CD14-positive monocyte (primary cell): ENCODE measurements at regions not wholly inside any gene's neighbourhood (a gene's known extent, or its start where the extent isn't known, plus 50 kb on each side); places are given as distances from the start of the nearest gene placed in this dataset.

Experiments
- DNase-seq, 3 donors: peaks; one replicate each; pipeline ENCODE4 v3.0.0-alpha.2; 2011 to 2022
- H2AFZ ChIP-seq: 2 replicates; pipeline ENCODE4 v1.6.0; 2012; ENCODE audit warnings: mild to moderate bottlenecking, low read depth, low read length, inconsistent platforms; ENCODE audit not compliant: insufficient read depth, poor library complexity, severe bottlenecking
- H3K27ac ChIP-seq, 2 donors: 1 replicate in 1 of 2; 2 replicates in 1 of 2; pipeline ENCODE4 v1.5.1; 2012 to 2013; ENCODE audit warnings: low read length in 2 of 2, control low read depth in 1 of 2, inconsistent platforms in 1 of 2, low read depth in 1 of 2, mild to moderate bottlenecking in 1 of 2
- H3K27me3 ChIP-seq, 2 donors: one replicate each; pipeline versions ENCODE4 v1.6.0 to v1.6.1; 2011 to 2013; ENCODE audit warnings: low read length in 2 of 2; ENCODE audit not compliant: control insufficient read depth in 2 of 2, insufficient read depth in 2 of 2
- H3K36me3 ChIP-seq, 2 donors: replicated peaks in 1 of 2; 1 replicate in 1 of 2; 2 replicates in 1 of 2; pipeline versions ENCODE4 v1.5.1 to v1.6.1; 2012 to 2013; ENCODE audit warnings: low read length in 2 of 2, control low read depth in 1 of 2, inconsistent platforms in 1 of 2, mild to moderate bottlenecking in 1 of 2; ENCODE audit not compliant: insufficient read depth in 2 of 2, control insufficient read depth in 1 of 2
- H3K4me1 ChIP-seq, 2 donors: 1 replicate in 1 of 2; 2 replicates in 1 of 2; pipeline versions ENCODE4 v1.5.1 to v1.6.1; 2012 to 2013; ENCODE audit warnings: low read length in 2 of 2, control low read depth in 1 of 2, inconsistent platforms in 1 of 2, mild to moderate bottlenecking in 1 of 2, moderate library complexity in 1 of 2; ENCODE audit not compliant: insufficient read depth in 2 of 2, control insufficient read depth in 1 of 2
- H3K4me2 ChIP-seq: replicated peaks from 2 replicates; pipeline ENCODE3; 2012; ENCODE audit warnings: low read length, moderate library complexity, mild to moderate bottlenecking; ENCODE audit not compliant: poor library complexity, severe bottlenecking; ENCODE audit errors: extremely low read depth
- H3K4me3 ChIP-seq, 3 experiments: fragments of 200-600 bp in 1 of 3; sonication (generic) in 1 of 3; replicated peaks in 1 of 3; 1 replicate in 2 of 3; 2 replicates in 1 of 3; pipeline ENCODE4 v1.5.1; 2011 to 2013; ENCODE audit warnings: low read length in 3 of 3, mild to moderate bottlenecking in 3 of 3, control low read depth in 2 of 3, low read depth in 2 of 3, inconsistent platforms in 1 of 3, moderate library complexity in 1 of 3
- H3K79me2 ChIP-seq: 2 replicates; pipeline ENCODE4 v1.6.0; 2012; ENCODE audit warnings: mild to moderate bottlenecking, control low read depth, inconsistent platforms, low read length, moderate library complexity; ENCODE audit not compliant: insufficient read depth
- H3K9ac ChIP-seq: 2 replicates; pipeline ENCODE4 v1.6.0; 2017; ENCODE audit warnings: low read length, mild to moderate bottlenecking; ENCODE audit not compliant: insufficient read depth, poor library complexity, severe bottlenecking
- H3K9me3 ChIP-seq, 2 donors: replicated peaks in 1 of 2; 1 replicate in 1 of 2; 2 replicates in 1 of 2; pipeline versions ENCODE4 v1.5.1 to v1.6.1; 2012 to 2013; ENCODE audit warnings: low read length in 2 of 2, control low read depth in 1 of 2; ENCODE audit not compliant: control insufficient read depth in 1 of 2, insufficient read depth in 1 of 2
- H4K20me1 ChIP-seq: 2 replicates; pipeline ENCODE4 v1.6.0; 2012; ENCODE audit warnings: mild to moderate bottlenecking, low read length, control low read depth, moderate library complexity; ENCODE audit not compliant: insufficient read depth
- H3K27ac Mint-ChIP-seq, 7 donors: one replicate each; pipeline ENCODE4 v1.8.0; 2020; ENCODE audit warnings: mild to moderate bottlenecking in 7 of 7, mixed read lengths in 7 of 7, moderate library complexity in 6 of 7, inconsistent platforms in 2 of 7
- H3K27me3 Mint-ChIP-seq, 3 donors: one replicate each; pipeline ENCODE4 v1.8.0; 2021 to 2022; ENCODE audit warnings: low read depth in 3 of 3, mild to moderate bottlenecking in 3 of 3, mixed read lengths in 3 of 3, moderate library complexity in 3 of 3, inconsistent platforms in 1 of 3
- H3K36me3 Mint-ChIP-seq, 2 donors: one replicate each; pipeline ENCODE4 v1.8.0; 2020; ENCODE audit warnings: mixed read lengths in 2 of 2, inconsistent platforms in 1 of 2, mild to moderate bottlenecking in 1 of 2
- H3K4me1 Mint-ChIP-seq: one replicate; pipeline ENCODE4 v1.8.0; 2020; ENCODE audit warnings: mild to moderate bottlenecking, mixed read lengths
- H3K4me3 Mint-ChIP-seq, 2 donors: one replicate each; pipeline ENCODE4 v1.8.0; 2020; ENCODE audit warnings: mild to moderate bottlenecking in 2 of 2, mixed read lengths in 2 of 2, moderate library complexity in 1 of 2
- H3K9me3 Mint-ChIP-seq, 7 donors: one replicate each; pipeline ENCODE4 v1.8.0; 2020 to 2022; ENCODE audit warnings: mixed read lengths in 7 of 7, mild to moderate bottlenecking in 6 of 7, moderate library complexity in 6 of 7, inconsistent platforms in 2 of 7
- WGBS: methylation state at CpG from one replicate; pipeline ENCODE4 v1.1.5; 2013; ENCODE audit warnings: missing lambda C conversion rate; ENCODE audit not compliant: insufficient coverage; 5-methylcytosine and 5-hydroxymethylcytosine counted together
- intact Hi-C, 2 donors: fragments of 100-400 bp; cut with micrococcal nuclease; formaldehyde crosslinking; loops; one replicate each; pipeline versions ENCODE4 v1.15.0 to v1.15.1; 2023
- TF ChIP-seq, protein P1 (sequence below): fragments of 200-600 bp; IDR thresholded peaks from one replicate; pipeline ENCODE4 v1.8.0; 2022; ENCODE audit warnings: antibody characterized with exemption, mild to moderate bottlenecking

- H3K36me3 ChIP-seq = no peaks in the 10 kb centered on the region
- 93% methylated on average over 5 of the region's 9 CpGs for WGBS
- no peaks in the 10 kb centered on the region for H3K79me2 ChIP-seq
- peaks cover 0 to 6% (median 4%) of the 10 kb centered on the region in 3 donors for H3K27me3 Mint-ChIP-seq
- peaks cover 0 to 4% (median 0%) of the 10 kb centered on the region in 7 donors for H3K9me3 Mint-ChIP-seq
- peaks cover 0 to 3% of the 10 kb centered on the region in 2 donors for H3K9me3 ChIP-seq
- no peaks in the 10 kb centered on the region for H3K4me1 ChIP-seq
- no peak overlapping the region for H3K9ac ChIP-seq
- no peak for DNase-seq
- TF ChIP-seq, protein P1, sequence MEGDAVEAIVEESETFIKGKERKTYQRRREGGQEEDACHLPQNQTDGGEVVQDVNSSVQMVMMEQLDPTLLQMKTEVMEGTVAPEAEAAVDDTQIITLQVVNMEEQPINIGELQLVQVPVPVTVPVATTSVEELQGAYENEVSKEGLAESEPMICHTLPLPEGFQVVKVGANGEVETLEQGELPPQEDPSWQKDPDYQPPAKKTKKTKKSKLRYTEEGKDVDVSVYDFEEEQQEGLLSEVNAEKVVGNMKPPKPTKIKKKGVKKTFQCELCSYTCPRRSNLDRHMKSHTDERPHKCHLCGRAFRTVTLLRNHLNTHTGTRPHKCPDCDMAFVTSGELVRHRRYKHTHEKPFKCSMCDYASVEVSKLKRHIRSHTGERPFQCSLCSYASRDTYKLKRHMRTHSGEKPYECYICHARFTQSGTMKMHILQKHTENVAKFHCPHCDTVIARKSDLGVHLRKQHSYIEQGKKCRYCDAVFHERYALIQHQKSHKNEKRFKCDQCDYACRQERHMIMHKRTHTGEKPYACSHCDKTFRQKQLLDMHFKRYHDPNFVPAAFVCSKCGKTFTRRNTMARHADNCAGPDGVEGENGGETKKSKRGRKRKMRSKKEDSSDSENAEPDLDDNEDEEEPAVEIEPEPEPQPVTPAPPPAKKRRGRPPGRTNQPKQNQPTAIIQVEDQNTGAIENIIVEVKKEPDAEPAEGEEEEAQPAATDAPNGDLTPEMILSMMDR = no peak
- H3K4me2 ChIP-seq = no peak overlapping the region
- no peak overlapping the region for H3K27ac Mint-ChIP-seq
- H4K20me1 ChIP-seq = no peaks in the 10 kb centered on the region
- H3K27ac ChIP-seq = no peak overlapping the region
- H3K36me3 Mint-ChIP-seq = no peaks in the 10 kb centered on the region
- intact Hi-C loops = no loop called here
- H3K27me3 ChIP-seq = no peaks in the 10 kb centered on the region
- H3K4me3 ChIP-seq = no peak overlapping the region
- H3K4me1 Mint-ChIP-seq = peaks cover 6% of the 10 kb centered on the region
- H3K4me3 Mint-ChIP-seq = no peak overlapping the region
- H2AFZ ChIP-seq = no peak overlapping the region
These were observed 257.9 kb downstream of the BCL11A start for GRCh38 chr2:60295636-60295962.

GRCh38 chr2:60294901-60295635 lies 258.4 kb downstream of the BCL11A start:
- Mint-ChIP-seq H3K27ac (peak overlapping the region in 1 of 7 donors; percentile 63), H3K27me3 (peaks cover 0 to 6% (median 4%) of the 10 kb centered on the region in 3 donors), H3K4me3 (no peak overlapping the region), H3K4me1 (peaks cover 6% of the 10 kb centered on the region), H3K36me3 (no peaks in the 10 kb centered on the region), H3K9me3 (peaks cover 0 to 4% (median 0%) of the 10 kb centered on the region in 7 donors)
- TF ChIP-seq, protein P1 = no peak
- 94% methylated on average over 20 of the region's 20 CpGs for WGBS
- Histone ChIP-seq H3K27ac (no peak overlapping the region), H3K36me3 (no peaks in the 10 kb centered on the region), H2AFZ (no peak overlapping the region), H3K9ac (no peak overlapping the region), H3K9me3 (peaks cover 0 to 3% of the 10 kb centered on the region in 2 donors), H3K4me2 (no peak overlapping the region), H3K4me1 (no peaks in the 10 kb centered on the region), H4K20me1 (no peaks in the 10 kb centered on the region), H3K27me3 (no peaks in the 10 kb centered on the region), H3K4me3 (no peak overlapping the region), H3K79me2 (no peaks in the 10 kb centered on the region)
- intact Hi-C loops = no loop called here
- DNase-seq = no peak
